ENCODE measurements at regions not wholly inside any gene's neighbourhood (a gene's known extent, or its start where the extent isn't known, plus 50 kb on each side); places are given as distances from the start of the nearest gene placed in this dataset.
"Not testable (repeated sequence)": the region's sequence is repeated elsewhere in the genome, so short reads cannot be mapped to it uniquely, and the experiment has no call there.

GRCh38 chr4:153095448-153096204 lies 108.6 kb upstream of the TRIM2 start:
- in situ Hi-C loops (cut with HindIII; ENCODE audit: low sequenced_read_pairs), result no loop called here

GRCh38 chr4:153096344-153096743 lies 107.9 kb upstream of the TRIM2 start:
- in situ Hi-C loops (cut with HindIII; ENCODE audit: low sequenced_read_pairs), result no loop called here
- no peak for DNase-seq (ENCODE audit: low spot score)

More at GRCh38 chr4:153095448-153096204, 108.6 kb upstream of the TRIM2 start:
- DNase-seq (ENCODE audit: low spot score), result no peak

DNA sequence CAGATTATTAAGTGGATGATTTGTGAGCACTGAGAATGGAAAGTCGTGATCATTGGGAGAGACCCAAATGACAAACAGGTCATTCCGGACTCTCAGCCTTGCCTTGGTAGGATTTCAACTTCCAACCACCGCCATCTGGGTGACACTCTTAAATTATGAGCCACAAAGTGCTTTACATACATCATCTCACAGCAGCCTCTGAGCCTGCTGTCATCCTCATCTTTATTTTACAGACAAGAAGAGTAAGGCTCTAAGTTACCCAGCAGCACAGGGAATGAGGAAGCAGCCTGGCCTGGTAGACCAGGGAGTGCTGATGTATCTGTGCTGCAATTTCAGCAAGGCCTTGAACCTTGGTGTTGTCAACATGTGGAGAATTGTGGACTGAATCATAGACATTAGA lies 105.8 kb upstream of the TRIM2 start:
- DNase-seq (ENCODE audit: low spot score), result no peak
- in situ Hi-C loops (cut with HindIII; ENCODE audit: low sequenced_read_pairs), result no loop called here

DNA sequence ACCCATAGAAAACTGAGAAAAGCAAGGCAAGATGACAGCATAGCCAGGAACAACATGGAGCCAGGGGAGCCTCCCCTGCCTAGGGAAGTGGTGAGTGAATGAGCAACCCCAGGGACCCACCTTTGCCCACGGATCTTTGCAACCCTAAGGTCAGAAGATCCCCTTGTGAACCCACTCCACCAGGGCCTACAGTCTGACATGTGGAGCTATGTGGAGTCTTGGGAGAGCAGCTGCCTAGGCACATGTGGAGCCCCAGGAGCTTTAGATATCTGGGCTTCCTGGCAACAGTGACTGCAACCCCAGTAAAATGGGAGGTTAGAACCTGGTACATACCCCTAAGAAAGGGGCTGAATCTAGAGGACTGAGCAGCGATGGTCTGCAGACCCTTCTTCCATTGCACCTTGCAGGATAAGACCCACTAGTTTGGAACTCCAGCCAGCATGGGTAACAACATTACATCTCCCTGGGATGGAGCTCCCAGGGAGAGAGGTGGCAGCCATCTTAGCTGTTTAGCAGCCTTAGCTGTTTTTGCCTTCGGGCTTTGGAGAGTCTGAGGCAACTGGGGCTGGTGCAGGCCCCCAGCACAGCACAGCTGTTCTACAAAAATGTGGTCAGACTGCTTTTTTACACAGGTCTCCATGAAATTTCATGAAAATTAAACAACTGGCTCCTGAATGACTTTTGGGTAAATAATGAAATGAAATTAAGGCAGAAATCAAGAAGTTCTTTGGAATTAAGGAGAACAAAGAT lies 104.7 kb upstream of the TRIM2 start:
- in situ Hi-C loops (cut with HindIII; ENCODE audit: low sequenced_read_pairs), result no loop called here
- no peak for DNase-seq (ENCODE audit: low spot score)

DNA sequence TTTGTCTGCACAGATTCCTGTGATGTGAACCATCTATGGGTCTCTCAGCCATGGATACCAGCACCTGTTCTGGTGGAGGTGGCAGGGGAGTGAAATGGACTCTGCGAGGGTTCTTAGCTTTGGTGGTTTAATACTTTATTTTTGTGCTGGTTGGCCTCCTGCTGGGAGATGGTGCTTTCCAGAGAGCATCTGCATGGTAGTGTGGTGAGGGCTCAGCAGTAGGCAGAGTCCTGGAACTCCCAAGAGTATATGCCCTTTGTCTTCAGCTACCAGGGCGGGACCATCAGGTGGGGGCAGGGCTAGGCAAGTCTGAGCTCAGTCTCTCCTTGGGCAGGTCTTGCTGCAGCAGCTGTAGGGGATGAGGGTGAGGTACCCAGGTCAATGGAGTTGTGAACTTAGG lies 97.5 kb upstream of the TRIM2 start:
- DNase-seq (ENCODE audit: low spot score); in situ Hi-C loops (cut with HindIII; ENCODE audit: low sequenced_read_pairs): not testable (repeated sequence)

DNA sequence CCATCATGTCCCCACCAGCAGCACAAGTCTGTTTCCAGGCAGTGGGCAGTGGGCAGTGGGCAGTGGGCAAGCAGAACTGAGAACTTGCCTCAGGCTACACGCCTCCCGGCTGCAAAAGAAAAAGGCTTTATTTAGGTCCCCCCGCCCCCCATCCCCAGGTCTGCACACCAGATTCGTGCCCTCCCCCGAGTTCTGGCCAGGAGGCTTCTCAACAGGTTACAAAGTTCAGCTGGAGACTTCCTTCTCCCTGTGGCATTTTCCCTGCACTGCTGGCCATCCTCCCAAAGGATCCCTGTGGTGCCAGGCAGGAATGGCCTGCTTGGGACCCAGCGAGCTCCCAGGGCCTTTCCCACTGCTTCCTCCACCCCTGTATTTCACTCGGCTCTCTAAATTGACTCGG lies 97.0 kb upstream of the TRIM2 start:
- in situ Hi-C loops (cut with HindIII; ENCODE audit: low sequenced_read_pairs), result no loop called here
- DNase-seq (ENCODE audit: low spot score), result no peak

DNA sequence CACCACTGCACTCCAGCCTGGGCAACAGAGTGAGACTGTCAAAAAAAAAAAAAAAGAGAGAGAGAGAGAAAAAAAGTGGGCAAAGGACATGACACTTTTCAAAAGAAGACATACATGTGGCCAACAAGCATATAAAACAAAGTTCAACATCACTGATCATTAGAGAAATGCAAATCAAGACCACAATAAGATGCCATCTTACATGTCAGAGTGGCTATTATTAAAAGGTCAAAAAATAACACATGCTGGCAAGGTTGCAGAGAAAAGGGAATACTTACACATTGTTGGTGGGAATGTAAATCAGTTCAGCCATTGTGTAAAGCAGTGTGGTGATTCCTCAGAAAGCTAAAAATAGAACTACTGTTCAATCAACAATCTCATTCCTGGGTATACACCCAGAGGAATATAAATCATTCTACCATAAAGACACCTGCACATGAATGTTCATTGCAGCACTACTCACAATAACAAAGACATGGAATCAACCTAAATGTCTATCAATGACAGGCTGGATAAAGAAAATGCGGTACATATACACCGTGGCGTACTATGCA lies 94.9 kb upstream of the TRIM2 start:
- in situ Hi-C loops (cut with HindIII; ENCODE audit: low sequenced_read_pairs), result no loop called here

GRCh38 chr4:153110739-153111138 lies 93.5 kb upstream of the TRIM2 start:
- no peak for DNase-seq (ENCODE audit: low spot score)
- in situ Hi-C loops (cut with HindIII; ENCODE audit: low sequenced_read_pairs), result no loop called here

More for the DNA sequence above, 94.9 kb upstream of the TRIM2 start:
- DNase-seq (ENCODE audit: low spot score), result no peak

GRCh38 chr4:153111426-153112040 lies 92.7 kb upstream of the TRIM2 start:
- in situ Hi-C loops (cut with HindIII; ENCODE audit: low sequenced_read_pairs), result no loop called here
- DNase-seq (ENCODE audit: low spot score), result no peak

DNA sequence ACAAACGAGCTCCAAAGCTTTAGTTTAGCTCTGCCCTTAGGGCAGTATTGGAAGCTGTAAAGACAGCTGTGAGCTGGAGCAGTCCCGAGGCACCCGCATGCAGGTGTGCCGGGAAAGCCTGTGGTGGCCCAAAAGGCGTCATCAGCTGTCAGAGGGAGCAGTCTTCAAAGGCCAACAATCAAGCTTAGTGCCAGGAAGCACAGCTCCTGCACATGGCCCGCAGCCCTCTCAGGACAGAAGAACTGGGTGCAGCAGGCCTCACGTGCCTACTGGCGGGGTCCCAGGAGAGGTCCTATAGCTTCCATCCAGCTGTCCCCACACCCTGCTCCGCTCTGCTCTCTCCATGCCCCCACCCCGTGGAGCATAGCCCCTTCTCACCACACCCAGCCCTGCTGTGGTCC lies 92.2 kb upstream of the TRIM2 start:
- DNase-seq (ENCODE audit: low spot score), result no peak
- in situ Hi-C loops (cut with HindIII; ENCODE audit: low sequenced_read_pairs), result no loop called here

- in situ Hi-C loops (cut with HindIII; ENCODE audit: low sequenced_read_pairs), result no loop called here
Observed at GRCh38 chr4:153113061-153113837, 91.0 kb upstream of the TRIM2 start.

DNA sequence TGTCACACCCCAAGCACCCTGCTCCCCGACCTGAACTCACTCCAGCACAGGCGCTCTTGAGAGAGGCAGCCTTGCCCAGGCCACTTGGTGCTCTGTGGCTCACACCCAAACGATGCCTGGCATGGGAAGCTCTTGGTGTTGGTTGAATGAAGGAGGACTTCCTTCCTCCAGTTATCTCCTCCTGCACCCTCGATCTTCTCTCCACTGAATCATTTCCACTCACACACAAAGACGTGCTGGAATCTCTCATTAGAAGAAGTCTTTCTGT lies 90.5 kb upstream of the TRIM2 start:
- in situ Hi-C loops (cut with HindIII; ENCODE audit: low sequenced_read_pairs), result no loop called here
- no peak for DNase-seq (ENCODE audit: low spot score)

More at GRCh38 chr4:153113061-153113837, 91.0 kb upstream of the TRIM2 start:
- no peak for DNase-seq (ENCODE audit: low spot score)

DNA sequence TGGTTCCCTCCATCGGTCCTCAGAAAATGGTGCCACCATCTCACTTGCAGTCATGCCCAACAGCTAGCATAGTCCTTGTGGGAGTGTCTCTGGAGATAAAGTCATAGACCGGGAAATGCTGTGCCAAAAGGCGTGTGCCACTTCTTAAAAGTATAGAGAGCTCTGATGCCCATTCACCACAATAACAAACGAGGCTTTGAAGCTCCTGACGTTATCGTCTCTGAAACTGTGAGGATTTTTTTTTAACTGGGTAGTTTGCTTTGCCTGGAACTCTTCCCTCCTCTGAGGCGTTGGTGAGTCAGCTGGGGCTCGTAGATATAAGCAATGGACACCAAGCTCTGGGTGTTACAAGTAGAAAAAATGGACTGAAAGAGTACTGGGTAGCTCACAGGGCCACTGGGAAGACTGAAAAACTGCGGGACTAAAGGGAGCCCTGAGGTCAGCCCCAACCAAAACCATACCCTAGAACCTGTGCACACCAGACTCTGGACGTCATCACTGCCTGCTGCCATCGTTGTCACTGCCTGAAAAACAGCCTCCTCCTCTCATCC lies 89.4 kb upstream of the TRIM2 start:
- in situ Hi-C loops (cut with HindIII; ENCODE audit: low sequenced_read_pairs), result no loop called here
- no peak for DNase-seq (ENCODE audit: low spot score)

- no peak for DNase-seq (ENCODE audit: low spot score)
- in situ Hi-C loops (cut with HindIII; ENCODE audit: low sequenced_read_pairs), result no loop called here
Observed at GRCh38 chr4:153115322-153116290, 88.6 kb upstream of the TRIM2 start.

GRCh38 chr4:153116291-153116680 lies 88.0 kb upstream of the TRIM2 start:
- no peak for DNase-seq (ENCODE audit: low spot score)
- in situ Hi-C loops (cut with HindIII; ENCODE audit: low sequenced_read_pairs), result no loop called here

DNA sequence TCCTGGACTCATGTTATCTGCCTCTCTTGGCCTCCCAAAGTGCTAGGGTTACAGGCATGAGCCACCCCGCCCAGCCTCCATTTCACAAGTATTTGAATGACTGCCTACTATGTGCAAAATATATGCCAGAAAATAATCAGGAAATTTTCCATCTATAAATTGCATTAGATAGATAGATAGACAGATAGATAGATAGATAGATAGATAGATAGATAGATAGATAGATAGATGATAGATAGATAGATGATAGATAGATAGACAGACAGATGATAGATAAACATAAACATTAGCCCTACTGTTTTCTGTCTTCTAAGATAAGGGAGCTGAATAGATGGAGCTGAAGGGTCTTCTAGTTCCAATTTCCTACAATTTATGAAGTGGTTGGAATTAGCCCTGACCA lies 87.4 kb upstream of the TRIM2 start:
- no peak for DNase-seq (ENCODE audit: low spot score)
- in situ Hi-C loops (cut with HindIII; ENCODE audit: low sequenced_read_pairs), result no loop called here

GRCh38 chr4:153117554-153117953 lies 86.7 kb upstream of the TRIM2 start:
- no peak for DNase-seq (ENCODE audit: low spot score)
- in situ Hi-C loops (cut with HindIII; ENCODE audit: low sequenced_read_pairs), result no loop called here

DNA sequence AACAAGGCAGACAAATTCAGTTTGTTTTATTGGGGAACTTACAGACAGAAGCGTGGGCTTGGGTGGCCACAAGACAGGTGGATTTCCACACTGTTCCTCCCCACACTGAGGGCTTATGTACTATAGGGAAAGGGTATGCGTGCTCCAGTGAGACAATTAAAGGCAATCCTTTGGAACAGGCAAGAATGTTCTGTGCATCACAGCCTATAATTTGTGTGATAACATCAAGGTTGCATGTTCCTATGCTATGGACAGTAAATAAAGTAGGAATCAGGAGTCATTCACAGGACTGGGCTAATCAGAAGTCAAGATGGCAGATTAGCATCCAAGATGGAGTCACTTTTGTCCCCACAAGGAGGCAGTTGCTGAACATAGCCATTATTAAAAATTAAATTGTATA lies 84.6 kb upstream of the TRIM2 start:
- no peak for DNase-seq (ENCODE audit: low spot score)
- in situ Hi-C loops (cut with HindIII; ENCODE audit: low sequenced_read_pairs), result no loop called here

Data from G401 (cell line).